ENCODE measurements at regions not wholly inside any gene's neighbourhood (a gene's known extent, or its start where the extent isn't known, plus 50 kb on each side); places are given as distances from the start of the nearest gene placed in this dataset.

DNA sequence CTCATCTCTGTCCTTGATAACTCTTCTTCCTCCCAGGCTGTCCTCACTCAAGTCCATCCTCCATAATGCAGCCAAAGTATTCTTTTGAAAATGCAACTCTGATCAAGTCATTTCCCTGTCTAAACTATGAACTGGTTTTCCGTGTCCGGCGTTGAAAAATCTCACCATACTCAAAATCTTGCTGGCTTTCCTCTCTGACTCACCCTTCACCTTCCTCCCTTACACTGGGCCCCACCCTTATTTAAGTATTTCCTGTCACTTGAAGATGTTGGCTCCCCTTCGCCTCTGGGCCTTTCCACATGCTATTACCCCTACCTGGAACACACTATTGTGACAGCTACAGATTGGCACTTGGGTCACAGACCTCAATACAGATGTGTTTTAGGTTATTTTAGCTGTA lies 515.6 kb downstream of the INHBA start:
- intact Hi-C loops (cut with DNase I; ENCODE audit: low total_unique reads): no loop called here
- WGBS, 2 donors: 53 to 74% methylated on average over 4 of the region's 4 CpGs
- DNase-seq: no peak
- Histone ChIP-seq H3K36me3 (ENCODE audit: low read depth, missing control alignments) (no peaks in the 10 kb centered on the region), H3K4me1 (no peaks in the 10 kb centered on the region), H3K27me3 (no peaks in the 10 kb centered on the region), H3K4me3 (no peak overlapping the region), H3K27ac (no peak overlapping the region), H3K9me3 (no peaks in the 10 kb centered on the region)
- TF ChIP-seq, protein P1, sequence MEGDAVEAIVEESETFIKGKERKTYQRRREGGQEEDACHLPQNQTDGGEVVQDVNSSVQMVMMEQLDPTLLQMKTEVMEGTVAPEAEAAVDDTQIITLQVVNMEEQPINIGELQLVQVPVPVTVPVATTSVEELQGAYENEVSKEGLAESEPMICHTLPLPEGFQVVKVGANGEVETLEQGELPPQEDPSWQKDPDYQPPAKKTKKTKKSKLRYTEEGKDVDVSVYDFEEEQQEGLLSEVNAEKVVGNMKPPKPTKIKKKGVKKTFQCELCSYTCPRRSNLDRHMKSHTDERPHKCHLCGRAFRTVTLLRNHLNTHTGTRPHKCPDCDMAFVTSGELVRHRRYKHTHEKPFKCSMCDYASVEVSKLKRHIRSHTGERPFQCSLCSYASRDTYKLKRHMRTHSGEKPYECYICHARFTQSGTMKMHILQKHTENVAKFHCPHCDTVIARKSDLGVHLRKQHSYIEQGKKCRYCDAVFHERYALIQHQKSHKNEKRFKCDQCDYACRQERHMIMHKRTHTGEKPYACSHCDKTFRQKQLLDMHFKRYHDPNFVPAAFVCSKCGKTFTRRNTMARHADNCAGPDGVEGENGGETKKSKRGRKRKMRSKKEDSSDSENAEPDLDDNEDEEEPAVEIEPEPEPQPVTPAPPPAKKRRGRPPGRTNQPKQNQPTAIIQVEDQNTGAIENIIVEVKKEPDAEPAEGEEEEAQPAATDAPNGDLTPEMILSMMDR (IDR thresholded peaks at IDR 0.05): no peak
- no peak for TF ChIP-seq POLR2A (IDR thresholded peaks at IDR 0.05)

DNA sequence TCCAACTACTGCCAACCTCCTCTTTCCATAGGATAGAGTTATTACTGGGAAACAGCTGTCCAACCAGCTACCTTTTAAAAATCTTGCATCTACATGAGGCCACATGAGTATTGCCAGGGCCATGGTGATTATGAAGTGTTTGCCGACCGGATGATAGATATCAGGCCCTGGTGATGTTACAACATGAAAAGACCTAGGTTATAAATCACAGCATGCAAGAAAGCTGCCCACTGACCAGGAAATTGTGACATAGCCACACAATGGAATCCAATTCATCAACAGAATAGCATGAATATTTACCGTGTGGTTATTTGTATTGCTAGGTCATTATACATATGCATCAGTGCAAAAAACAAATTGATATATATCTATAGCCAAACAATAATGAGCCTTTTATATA lies 517.0 kb downstream of the INHBA start:
- 57 to 80% methylated on average over 3 of the region's 3 CpGs for WGBS, 2 donors
- no peak for DNase-seq
- H3K4me3 ChIP-seq: no peak overlapping the region
- intact Hi-C loops (cut with DNase I; ENCODE audit: low total_unique reads): no loop called here
- no peaks in the 10 kb centered on the region for H3K9me3 ChIP-seq
- H3K36me3 ChIP-seq (ENCODE audit: low read depth, missing control alignments): no peaks in the 10 kb centered on the region
- H3K27ac ChIP-seq: no peak overlapping the region
- H3K27me3 ChIP-seq: no peaks in the 10 kb centered on the region
- TF ChIP-seq POLR2A (IDR thresholded peaks at IDR 0.05): no peak
- TF ChIP-seq, protein P1 (IDR thresholded peaks at IDR 0.05): no peak
- H3K4me1 ChIP-seq: no peaks in the 10 kb centered on the region

DNA sequence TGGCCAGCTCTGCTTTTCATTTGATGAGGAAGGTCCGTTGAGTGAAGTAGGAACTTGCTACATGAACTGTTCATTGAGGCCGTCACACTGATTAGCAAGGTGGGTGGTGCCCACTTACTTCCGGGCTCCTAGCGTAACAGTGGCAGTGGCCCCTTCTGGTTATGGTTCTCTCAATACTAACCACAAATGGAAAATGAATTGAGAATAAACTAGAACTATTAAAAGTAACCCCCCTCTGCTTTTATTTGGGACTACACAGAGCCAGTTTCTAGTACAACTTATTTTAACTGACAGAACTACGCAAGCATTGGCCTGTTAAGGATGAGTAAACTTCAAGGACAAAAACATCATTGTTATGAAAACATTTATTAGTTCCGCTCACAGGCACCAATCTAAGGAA lies 519.1 kb downstream of the INHBA start:
- DNase-seq: no peak
- H3K27ac ChIP-seq: no peak overlapping the region
- no peaks in the 10 kb centered on the region for H3K4me1 ChIP-seq
- no peaks in the 10 kb centered on the region for H3K27me3 ChIP-seq
- H3K9me3 ChIP-seq: no peaks in the 10 kb centered on the region
- no peaks in the 10 kb centered on the region for H3K36me3 ChIP-seq (ENCODE audit: low read depth, missing control alignments)
- intact Hi-C loops (cut with DNase I; ENCODE audit: low total_unique reads): no loop called here
- H3K4me3 ChIP-seq: no peak overlapping the region
- WGBS, 2 donors: 89 to 91% methylated on average over 6 of the region's 6 CpGs
- no peak for TF ChIP-seq POLR2A (IDR thresholded peaks at IDR 0.05)
- TF ChIP-seq, protein P1 (IDR thresholded peaks at IDR 0.05): no peak

DNA sequence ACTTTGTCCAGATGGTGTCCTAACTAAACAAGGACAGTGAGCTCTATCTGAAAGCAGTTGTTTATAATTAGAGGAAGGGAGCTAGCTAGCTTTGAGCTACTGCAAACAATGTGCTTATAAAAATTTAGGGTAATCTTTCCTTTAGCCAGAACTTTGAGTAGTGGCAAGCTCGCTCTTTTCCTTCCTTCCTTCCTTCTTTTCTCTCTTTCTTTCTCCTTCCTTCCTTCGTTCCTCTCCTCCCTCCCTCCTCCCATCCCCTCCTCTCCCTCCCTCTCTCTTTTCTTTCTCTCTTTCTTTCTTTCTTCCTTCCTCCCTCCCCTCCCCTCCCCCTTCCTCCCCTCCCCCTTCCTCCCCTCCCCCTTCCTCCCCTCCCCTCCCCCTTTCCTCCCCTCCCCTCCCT lies 520.1 kb downstream of the INHBA start:
- Histone ChIP-seq H3K27ac (no peak overlapping the region), H3K4me1 (no peaks in the 10 kb centered on the region), H3K27me3 (no peaks in the 10 kb centered on the region), H3K9me3 (no peaks in the 10 kb centered on the region), H3K4me3 (no peak overlapping the region), H3K36me3 (ENCODE audit: low read depth, missing control alignments) (no peaks in the 10 kb centered on the region)
- WGBS, 2 donors: 91 to 98% methylated on average over 2 of the region's 2 CpGs
- no peak for DNase-seq
- TF ChIP-seq POLR2A (IDR thresholded peaks at IDR 0.05): no peak
- TF ChIP-seq, protein P1 (IDR thresholded peaks at IDR 0.05): no peak
- intact Hi-C loops (cut with DNase I; ENCODE audit: low total_unique reads): no loop called here

DNA sequence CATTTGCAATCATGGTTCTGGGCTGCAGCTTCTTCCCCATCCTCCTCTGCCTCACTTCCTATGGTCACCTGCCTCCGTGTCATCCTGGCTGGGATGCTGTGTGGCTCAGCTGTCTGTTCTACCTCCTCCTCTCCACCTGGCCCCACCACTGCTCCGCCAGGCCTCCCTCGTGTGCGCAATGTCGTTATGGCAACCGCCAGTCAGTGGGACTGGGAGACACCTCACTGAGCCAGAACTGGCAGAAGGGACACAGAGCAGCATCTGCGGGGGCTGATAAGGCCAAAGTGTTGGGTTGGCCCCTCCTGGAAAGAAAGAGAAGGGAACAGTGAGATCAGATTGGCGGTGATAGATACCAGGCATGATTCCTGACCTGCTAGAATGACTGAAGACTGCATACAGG lies 527.5 kb downstream of the INHBA start:
- DNase-seq: no peak
- intact Hi-C loops (cut with DNase I; ENCODE audit: low total_unique reads): no loop called here
- Histone ChIP-seq H3K36me3 (ENCODE audit: low read depth, missing control alignments) (no peaks in the 10 kb centered on the region), H3K4me1 (no peaks in the 10 kb centered on the region), H3K4me3 (no peak overlapping the region), H3K9me3 (no peaks in the 10 kb centered on the region), H3K27ac (no peak overlapping the region), H3K27me3 (no peaks in the 10 kb centered on the region)
- 75 to 80% methylated on average over 7 to 8 of the region's 8 CpGs for WGBS, 2 donors
- TF ChIP-seq, protein P1 (IDR thresholded peaks at IDR 0.05): no peak
- TF ChIP-seq POLR2A (IDR thresholded peaks at IDR 0.05): no peak
